ENCODE measurements at regions not wholly inside any gene's neighbourhood (a gene's known extent, or its start where the extent isn't known, plus 50 kb on each side); places are given as distances from the start of the nearest gene placed in this dataset.
A peak's percentile ranks its signal among the peaks of the same experiment; 100 is the strongest.
"Not testable (repeated sequence)": the region's sequence is repeated elsewhere in the genome, so short reads cannot be mapped to it uniquely, and the experiment has no call there.

GRCh38 chr6:169923468-169924464, 172.3 kb downstream of the ERMARD start:
- no peak for DNase-seq

GRCh38 chr6:169921853-169922824, 170.7 kb downstream of the ERMARD start:
- DNase-seq, result no peak

DNA sequence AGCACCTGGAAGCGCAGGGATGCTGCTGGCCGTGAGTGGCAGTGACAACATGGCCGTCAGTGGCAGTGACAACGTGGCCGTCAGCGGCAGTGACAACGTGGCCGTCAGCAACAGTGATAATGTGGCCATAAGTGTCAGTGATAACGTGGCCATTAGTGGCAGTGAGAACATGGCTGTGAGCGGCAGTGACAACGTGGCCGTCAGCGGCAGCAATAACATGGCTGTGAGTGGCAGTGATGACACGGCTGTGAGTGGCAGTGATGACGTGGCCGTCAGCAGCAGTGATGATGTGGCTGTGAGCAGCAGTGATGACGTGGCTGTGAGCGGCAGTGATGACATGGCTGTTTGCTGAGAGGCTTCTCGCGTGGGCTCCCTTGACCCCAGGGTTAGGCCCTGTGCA, 169.8 kb downstream of the ERMARD start:
- DNase-seq, result no peak

GRCh38 chr6:169920359-169921020, 169.1 kb downstream of the ERMARD start:
- no peak for DNase-seq

DNA sequence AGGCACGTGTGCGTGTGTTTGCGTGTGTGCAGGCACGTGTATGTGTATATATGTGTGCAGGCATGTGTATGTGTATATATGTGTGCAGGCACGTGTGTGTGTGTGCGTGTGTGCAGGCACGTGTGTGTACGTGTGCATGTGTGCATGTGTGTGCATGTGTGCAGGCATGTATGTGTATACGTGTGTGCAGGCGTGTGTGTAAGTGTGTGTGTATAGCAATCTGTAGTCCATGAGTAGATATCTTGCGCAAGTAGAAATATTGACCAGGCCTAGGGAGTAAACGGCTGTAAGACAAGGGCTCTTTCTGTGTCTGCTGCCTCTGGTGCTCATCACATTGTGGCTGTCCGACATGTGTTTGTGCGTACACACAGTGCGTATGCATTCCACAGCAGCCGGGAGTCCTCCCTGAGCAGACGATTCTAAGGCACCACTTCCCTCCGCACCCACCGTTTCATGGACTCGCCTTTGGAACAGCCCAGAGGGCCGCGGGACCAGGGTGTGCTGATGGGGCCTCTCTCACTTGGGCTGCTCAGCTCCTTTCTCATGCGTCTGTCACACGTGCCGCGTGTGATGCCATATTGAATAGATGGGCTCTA, 167.6 kb downstream of the ERMARD start:
- no peak for DNase-seq

GRCh38 chr6:169918239-169918953, 167.0 kb downstream of the ERMARD start:
- no peak for DNase-seq

GRCh38 chr6:169917153-169917552, 165.7 kb downstream of the ERMARD start:
- no peak for DNase-seq

- peak in 1 of 14 donors; percentile 17 for DNase-seq
These were observed 164.5 kb downstream of the ERMARD start for GRCh38 chr6:169915769-169916550.

DNA sequence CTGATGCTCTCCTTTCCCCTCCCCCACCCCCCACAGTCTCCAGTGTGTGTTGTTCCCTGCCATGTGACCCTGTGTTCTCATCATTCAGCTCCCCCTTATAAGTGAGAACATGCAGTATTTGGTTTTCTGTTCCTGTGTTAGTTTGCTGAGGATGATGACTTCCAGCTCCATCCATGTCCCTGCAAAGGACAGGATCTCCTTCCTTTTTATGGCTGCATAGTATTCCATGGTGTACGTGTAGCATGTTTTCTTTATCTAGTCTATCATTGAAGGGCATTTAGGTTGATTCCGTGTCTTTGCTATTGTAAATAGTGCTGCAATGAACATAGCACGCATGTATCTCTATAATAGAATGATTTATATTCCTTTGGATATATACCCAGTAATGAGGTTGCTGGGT, 162.3 kb downstream of the ERMARD start:
- not testable (repeated sequence) for DNase-seq

- DNase-seq, result no peak
These were observed 161.7 kb downstream of the ERMARD start for GRCh38 chr6:169913096-169913638.

GRCh38 chr6:169912266-169913095, 161.1 kb downstream of the ERMARD start:
- DNase-seq, result no peak

DNA sequence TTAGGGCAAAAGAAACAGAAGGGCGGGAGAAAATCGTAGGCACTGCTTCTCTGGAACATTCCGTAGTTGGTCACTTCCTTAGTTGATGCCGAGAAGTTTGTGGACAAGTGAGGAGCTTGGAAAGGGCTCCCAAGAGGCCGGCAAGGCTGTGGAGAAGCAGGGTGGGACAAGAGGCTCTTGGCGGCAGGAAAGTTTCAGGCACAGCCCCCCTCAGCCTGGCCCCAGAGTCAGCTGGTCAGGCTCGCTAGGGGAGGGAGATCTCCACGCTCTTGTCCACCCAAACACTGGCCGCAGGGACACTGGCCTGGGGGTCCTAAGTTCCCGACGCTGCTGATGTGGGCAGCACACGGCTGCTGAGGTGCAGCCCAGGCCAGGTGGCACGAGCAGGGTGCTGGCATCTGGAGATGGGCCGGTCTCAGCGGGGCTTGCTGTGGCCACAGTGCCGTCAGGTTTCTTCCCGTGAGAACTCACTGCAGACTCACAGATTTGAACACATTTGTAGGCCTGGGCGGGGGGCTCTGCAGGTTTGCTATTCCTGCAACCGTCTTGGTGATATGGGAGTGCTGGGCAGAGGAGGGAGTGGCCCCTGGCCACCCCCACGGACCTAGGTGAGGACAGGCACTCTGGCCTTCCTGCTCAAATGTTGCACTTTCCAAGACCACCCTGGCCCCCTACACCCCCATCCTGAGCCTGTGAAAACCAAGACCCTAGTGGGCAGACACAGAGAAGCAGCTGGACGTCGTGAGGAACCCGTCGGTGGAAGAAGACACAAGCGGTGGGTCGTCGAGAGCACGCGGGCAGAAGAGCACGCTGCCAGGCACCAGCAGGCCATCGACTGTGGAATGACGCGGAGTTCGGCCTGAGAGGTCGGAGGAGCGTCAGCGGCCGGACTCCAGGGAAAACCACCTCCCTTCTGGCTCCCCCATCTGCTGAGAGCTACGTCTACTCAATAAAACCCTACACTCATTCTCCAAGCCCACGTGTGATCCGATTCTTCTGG, 160.1 kb downstream of the ERMARD start:
- no peak for DNase-seq

DNA sequence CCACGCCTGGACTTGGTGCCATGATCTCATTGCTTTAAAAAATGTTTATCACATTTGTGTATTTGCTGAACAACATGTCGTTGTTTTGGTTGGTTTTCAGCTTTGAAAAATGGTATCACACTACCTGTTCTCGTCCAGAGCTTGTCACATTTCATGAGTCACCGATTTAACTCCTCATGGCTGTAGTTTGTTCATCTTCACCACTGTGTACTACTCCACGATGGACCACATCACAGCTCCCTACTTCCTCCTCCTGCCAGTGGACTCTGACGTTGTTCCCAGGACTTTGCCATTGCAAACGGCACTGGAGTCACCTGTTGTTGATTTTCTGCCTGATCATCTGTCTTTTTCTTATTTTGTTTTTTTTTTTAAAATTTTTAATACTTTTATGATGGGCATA, 157.7 kb downstream of the ERMARD start:
- no peak for DNase-seq

- DNase-seq, result no peak
These were observed 157.0 kb downstream of the ERMARD start for GRCh38 chr6:169908403-169908933.

DNA sequence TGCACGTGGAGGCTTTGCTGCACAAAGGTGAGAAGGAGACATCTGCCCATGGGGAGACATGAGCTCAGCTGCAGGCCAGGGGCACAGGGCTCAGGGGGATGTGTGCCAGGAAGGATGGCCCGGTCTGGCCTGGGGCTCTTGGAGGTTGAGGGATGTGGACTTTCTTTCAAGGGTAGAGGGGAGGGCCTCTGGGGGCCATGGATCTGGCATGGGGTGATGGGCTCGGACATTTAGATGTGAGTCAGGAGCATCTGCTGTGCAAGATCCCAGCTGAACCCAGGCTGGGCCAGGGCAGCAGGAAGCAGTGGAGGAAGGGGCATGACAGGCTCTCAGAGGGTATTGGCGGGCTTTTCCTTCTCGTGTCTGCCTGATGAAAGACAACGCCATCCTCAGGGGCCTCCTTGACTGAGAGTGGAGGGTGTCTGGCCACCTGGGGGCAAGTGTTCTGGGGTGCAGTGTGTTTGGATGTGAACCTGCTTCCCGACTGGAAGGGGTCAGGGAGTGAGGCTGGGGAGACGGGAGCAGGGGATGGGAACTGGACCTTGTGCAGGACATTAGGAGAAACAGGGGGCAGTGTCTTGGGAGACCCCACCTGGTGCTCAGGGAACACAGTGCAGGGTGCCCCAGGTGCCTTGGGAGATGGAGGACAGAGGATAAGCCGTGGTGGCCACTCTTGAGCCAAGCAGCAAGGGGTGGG, 156.1 kb downstream of the ERMARD start:
- no peak for DNase-seq

DNA sequence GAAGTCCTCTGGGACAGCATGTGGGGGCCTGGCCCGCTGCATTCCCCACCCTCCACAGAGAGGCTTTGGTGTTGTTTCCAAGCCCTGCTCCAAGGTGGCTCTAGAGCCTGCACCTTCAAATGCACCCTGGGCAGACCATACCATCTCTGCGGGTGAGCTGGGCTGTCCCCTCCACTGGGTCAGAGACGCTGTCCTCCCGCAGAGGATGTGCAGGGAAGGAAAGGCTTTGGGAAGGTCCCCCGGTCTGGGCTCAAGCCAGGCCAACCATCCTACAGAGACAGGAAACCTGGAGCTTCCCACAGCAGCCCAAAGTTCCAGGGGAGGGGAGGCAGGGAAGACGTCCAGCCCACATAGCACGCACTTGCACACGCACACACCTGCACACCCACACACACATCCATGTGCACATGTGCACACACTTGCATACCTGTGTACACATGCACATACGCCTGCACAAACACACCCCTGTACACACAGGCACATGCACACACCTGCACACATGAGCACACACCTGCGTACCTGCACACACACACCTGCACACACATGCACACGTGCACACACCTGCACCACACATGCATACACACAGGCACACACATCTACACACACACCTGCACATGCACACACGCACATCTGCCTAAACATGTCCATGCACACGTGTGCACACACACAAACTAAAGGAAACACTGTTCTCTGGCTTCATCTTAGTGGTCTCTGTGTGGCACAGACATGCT, 155.4 kb downstream of the ERMARD start:
- no peak for DNase-seq

Measured in C1 segment of cervical spinal cord (tissue), 14 donors.